ENCODE measurements at regions not wholly inside any gene's neighbourhood (a gene's known extent, or its start where the extent isn't known, plus 50 kb on each side); places are given as distances from the start of the nearest gene placed in this dataset.

DNA sequence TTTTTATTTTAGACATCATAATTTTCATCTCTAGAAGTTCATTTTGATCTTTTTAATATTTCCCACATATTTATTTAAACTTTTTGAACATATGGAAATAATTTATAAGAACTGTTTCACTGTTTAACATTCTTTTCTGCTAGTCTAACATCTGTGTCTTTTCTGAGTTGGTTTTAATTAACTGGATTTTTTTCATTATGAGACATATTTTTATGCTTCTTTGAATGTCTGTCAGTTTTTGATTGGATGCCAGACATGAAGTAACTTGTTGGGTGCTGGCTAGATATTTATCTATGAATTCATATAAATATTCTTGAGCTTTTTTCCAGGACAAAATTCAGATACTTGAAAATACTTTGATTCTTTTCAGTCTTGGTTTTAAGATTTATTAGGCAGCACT lies 317.8 kb upstream of the NCAM1 start:
- Histone ChIP-seq H3K27ac (no peak overlapping the region), H3K27me3 (no peaks in the 10 kb centered on the region), H3K9me3 (no peaks in the 10 kb centered on the region), H3K4me3 (no peak overlapping the region), H3K36me3 (no peaks in the 10 kb centered on the region), H3K4me1 (ENCODE audit: insufficient read depth) (no peaks in the 10 kb centered on the region)
- TF ChIP-seq EP300 (IDR thresholded peaks at IDR 0.05): no peak
- TF ChIP-seq POLR2A (IDR thresholded peaks at IDR 0.05): no peak
- TF ChIP-seq, protein P1, sequence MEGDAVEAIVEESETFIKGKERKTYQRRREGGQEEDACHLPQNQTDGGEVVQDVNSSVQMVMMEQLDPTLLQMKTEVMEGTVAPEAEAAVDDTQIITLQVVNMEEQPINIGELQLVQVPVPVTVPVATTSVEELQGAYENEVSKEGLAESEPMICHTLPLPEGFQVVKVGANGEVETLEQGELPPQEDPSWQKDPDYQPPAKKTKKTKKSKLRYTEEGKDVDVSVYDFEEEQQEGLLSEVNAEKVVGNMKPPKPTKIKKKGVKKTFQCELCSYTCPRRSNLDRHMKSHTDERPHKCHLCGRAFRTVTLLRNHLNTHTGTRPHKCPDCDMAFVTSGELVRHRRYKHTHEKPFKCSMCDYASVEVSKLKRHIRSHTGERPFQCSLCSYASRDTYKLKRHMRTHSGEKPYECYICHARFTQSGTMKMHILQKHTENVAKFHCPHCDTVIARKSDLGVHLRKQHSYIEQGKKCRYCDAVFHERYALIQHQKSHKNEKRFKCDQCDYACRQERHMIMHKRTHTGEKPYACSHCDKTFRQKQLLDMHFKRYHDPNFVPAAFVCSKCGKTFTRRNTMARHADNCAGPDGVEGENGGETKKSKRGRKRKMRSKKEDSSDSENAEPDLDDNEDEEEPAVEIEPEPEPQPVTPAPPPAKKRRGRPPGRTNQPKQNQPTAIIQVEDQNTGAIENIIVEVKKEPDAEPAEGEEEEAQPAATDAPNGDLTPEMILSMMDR (IDR thresholded peaks at IDR 0.05): no peak
- intact Hi-C loops (cut with DNase I): no loop called here
- DNase-seq: no peak

DNA sequence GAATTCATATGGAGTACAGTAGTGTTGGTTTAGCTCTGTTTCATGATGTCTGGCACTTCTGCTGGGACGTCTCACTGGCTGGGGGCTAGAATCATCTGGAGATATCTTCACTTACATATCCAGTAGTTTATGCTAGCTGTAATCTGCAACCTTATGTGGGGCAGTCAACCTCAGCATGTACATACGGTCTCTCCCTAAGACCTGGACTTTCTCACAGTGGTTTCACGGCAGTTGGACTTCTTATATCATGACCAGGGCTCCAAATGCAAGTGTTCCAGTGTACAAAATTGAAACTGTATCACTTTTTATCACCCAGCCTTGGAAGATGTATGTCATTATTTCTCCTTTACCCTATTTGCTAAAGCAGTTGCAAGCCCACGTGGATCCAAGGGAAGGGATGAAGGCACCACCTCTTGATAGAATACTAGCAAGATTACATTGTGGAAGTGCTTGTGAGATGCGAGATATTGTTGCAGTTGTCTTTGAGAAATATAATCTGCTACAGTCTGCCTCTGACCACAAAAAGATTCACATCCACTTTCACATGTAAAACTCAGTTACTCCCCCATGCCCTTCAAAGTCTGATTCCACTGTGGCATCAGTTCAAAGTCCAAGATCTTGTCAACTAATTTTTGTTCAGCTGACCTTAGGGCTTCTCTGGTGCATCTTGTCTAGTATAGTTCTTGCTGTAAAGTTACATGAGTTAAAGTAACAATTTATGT lies 316.6 kb upstream of the NCAM1 start:
- no peak overlapping the region for H3K4me3 ChIP-seq
- no peak for TF ChIP-seq POLR2A (IDR thresholded peaks at IDR 0.05)
- TF ChIP-seq, protein P1 (IDR thresholded peaks at IDR 0.05): no peak
- no peak for TF ChIP-seq EP300 (IDR thresholded peaks at IDR 0.05)
- no peak for DNase-seq

DNA sequence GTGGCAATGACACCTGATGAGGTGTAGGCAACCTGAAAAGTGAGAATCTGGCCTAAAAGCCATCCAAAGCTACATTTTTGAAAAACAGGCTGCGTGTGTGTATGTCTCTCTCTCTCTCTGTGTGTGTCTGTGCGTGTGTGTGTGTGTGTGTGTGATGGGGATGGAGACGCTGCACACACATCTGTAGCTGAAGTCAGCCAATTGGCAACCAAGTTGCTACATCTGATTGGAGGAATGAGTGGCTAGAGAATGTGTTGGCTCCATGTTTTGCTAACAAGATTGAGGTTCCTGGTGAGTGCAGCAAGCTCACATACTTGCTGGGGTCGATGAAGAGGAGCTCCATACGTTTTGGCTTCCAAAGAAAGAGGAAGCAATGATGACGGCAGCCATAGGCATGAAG lies 311.4 kb upstream of the NCAM1 start:
- TF ChIP-seq EP300 (IDR thresholded peaks at IDR 0.05) (no peak), POLR2A (IDR thresholded peaks at IDR 0.05) (no peak)
- Histone ChIP-seq H3K4me3 (no peak overlapping the region), H3K27me3 (no peaks in the 10 kb centered on the region), H3K27ac (no peak overlapping the region), H3K36me3 (no peaks in the 10 kb centered on the region), H3K9me3 (no peaks in the 10 kb centered on the region), H3K4me1 (ENCODE audit: insufficient read depth) (peaks cover 5% of the 10 kb centered on the region)
- intact Hi-C loops (cut with DNase I): no loop called here
- 78 to 90% (median 79%) methylated on average over 6 of the region's 6 CpGs for WGBS, 3 donors
- no peak for DNase-seq

More for the DNA sequence above, 316.6 kb upstream of the NCAM1 start:
- no peaks in the 10 kb centered on the region for H3K27me3 ChIP-seq
- H3K4me1 ChIP-seq (ENCODE audit: insufficient read depth): no peaks in the 10 kb centered on the region
- H3K36me3 ChIP-seq: no peaks in the 10 kb centered on the region
- 75 to 83% (median 78%) methylated on average over 5 of the region's 5 CpGs for WGBS, 3 donors
- no peak overlapping the region for H3K27ac ChIP-seq
- intact Hi-C loops (cut with DNase I): no loop called here
- H3K9me3 ChIP-seq: no peaks in the 10 kb centered on the region

DNA sequence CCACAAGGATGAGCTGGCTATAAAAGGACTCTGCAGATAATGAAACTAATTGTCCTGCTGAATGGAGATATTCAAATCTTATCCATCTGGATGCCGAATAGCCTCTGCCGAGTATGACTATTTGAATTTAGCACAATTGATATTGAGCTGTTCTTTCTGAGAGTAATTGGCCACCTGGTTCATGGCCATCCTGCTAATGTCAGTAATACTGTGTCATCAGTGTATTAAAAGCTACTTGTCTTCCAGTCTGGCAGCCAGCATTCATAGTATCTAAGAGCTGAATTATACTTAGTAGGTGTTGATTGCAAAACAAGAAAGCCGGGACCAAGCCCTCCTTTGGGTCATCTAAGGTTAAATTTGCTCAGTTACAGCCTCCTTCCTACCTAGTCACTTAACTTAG lies 310.7 kb upstream of the NCAM1 start:
- TF ChIP-seq, protein P1 (IDR thresholded peaks at IDR 0.05): no peak
- TF ChIP-seq POLR2A (IDR thresholded peaks at IDR 0.05): no peak
- Histone ChIP-seq H3K27me3 (no peaks in the 10 kb centered on the region), H3K36me3 (no peaks in the 10 kb centered on the region), H3K27ac (no peak overlapping the region), H3K4me1 (ENCODE audit: insufficient read depth) (peaks cover 5% of the 10 kb centered on the region), H3K9me3 (no peaks in the 10 kb centered on the region), H3K4me3 (no peak overlapping the region)
- DNase-seq: no peak
- 57 to 69% (median 59%) methylated on average over 3 of the region's 3 CpGs for whole genome bisulfite sequencing, 3 donors
- intact Hi-C loops (cut with DNase I): no loop called here

DNA sequence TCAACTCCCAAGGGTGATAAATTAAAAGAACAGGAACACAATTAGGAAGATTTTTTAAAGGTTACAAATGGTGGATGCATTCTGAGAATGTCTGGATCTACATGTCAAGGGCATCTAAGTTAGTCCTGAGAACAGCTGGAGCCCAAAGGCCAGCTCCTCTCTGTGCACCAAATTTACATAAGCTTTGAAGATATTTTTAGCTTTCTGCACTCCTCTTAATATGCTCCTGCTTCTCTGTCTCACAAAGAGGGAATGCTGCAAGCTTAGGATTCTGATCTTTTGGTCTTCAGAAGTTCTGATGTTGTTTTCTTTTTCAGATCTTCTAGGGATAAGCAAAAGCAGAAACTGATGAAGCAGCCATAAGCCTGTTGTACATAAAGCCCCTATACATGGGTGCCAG lies 309.8 kb upstream of the NCAM1 start:
- H3K36me3 ChIP-seq: no peaks in the 10 kb centered on the region
- intact Hi-C loops (cut with DNase I): no loop called here

More for the DNA sequence above, 309.8 kb upstream of the NCAM1 start:
- no peaks in the 10 kb centered on the region for H3K9me3 ChIP-seq
- no peaks in the 10 kb centered on the region for H3K27me3 ChIP-seq
- H3K4me1 ChIP-seq (ENCODE audit: insufficient read depth): peaks cover 10% of the 10 kb centered on the region
- no peak for DNase-seq
- no peak overlapping the region for H3K4me3 ChIP-seq
- H3K27ac ChIP-seq: no peak overlapping the region
- TF ChIP-seq, protein P1 (IDR thresholded peaks at IDR 0.05): no peak
- no peak for TF ChIP-seq POLR2A (IDR thresholded peaks at IDR 0.05)
- no peak for TF ChIP-seq EP300 (IDR thresholded peaks at IDR 0.05)

Measured in ovary (tissue), 7 donors.